KMS-11 (cell line): ENCODE measurements at regions not wholly inside any gene's neighbourhood (a gene's known extent, or its start where the extent isn't known, plus 50 kb on each side); places are given as distances from the start of the nearest gene placed in this dataset.

Source experiments
- H2AFZ ChIP-seq: fragments of 200-600 bp; sonication (generic); 2 replicates; pipeline ENCODE4 v1.6.1; 2016; ENCODE audit warnings: antibody characterized with exemption, mixed run types, low read depth
- H3K27ac ChIP-seq: fragments of 200-600 bp; sonication (generic); 2 replicates; pipeline ENCODE4 v1.6.1; 2016; ENCODE audit warnings: mild to moderate bottlenecking, mixed run types
- H3K27me3 ChIP-seq: fragments of 200-600 bp; sonication (generic); 2 replicates; pipeline ENCODE4 v1.6.1; 2017; ENCODE audit warnings: mild to moderate bottlenecking, low read depth, mixed run types, moderate library complexity; ENCODE audit not compliant: insufficient read depth
- H3K36me3 ChIP-seq: fragments of 200-600 bp; sonication (generic); 2 replicates; pipeline ENCODE4 v1.6.1; 2017; ENCODE audit warnings: mild to moderate bottlenecking, mixed run types; ENCODE audit not compliant: insufficient read depth
- H3K4me1 ChIP-seq: fragments of 200-600 bp; sonication (generic); 2 replicates; pipeline ENCODE4 v1.6.1; 2016; ENCODE audit warnings: mild to moderate bottlenecking, low read depth, mixed run types; ENCODE audit not compliant: poor library complexity, severe bottlenecking
- H3K4me2 ChIP-seq: fragments of 200-600 bp; sonication (generic); 2 replicates; pipeline ENCODE4 v1.7.0; 2016; ENCODE audit warnings: mild to moderate bottlenecking, mixed run types
- H3K4me3 ChIP-seq: fragments of 200-600 bp; sonication (generic); IDR thresholded peaks from 2 replicates; pipeline ENCODE4 v1.6.1; 2017; ENCODE audit warnings: low read depth, low read length, mixed read lengths; ENCODE audit not compliant: insufficient read depth
- H3K79me2 ChIP-seq: fragments of 200-600 bp; sonication (generic); 2 replicates; pipeline ENCODE4 v1.6.1; 2016; ENCODE audit warnings: low read depth, mixed run types; ENCODE audit not compliant: insufficient read depth
- H3K9ac ChIP-seq: fragments of 200-600 bp; sonication (generic); 2 replicates; pipeline ENCODE4 v1.6.1; 2016; ENCODE audit warnings: mild to moderate bottlenecking, mixed run types
- H4K20me1 ChIP-seq: fragments of 200-600 bp; sonication (generic); 2 replicates; pipeline ENCODE4 v1.6.1; 2016; ENCODE audit warnings: mild to moderate bottlenecking, mixed run types; ENCODE audit not compliant: insufficient read depth
- TF ChIP-seq, protein P1 (sequence below): fragments of 200-600 bp; sonication (generic); conservative IDR thresholded peaks from 2 replicates; pipeline ENCODE4 v1.6.1; 2017; ENCODE audit warnings: low read depth, mild to moderate bottlenecking, antibody characterized with exemption, low read length, moderate library complexity, mixed read lengths

GRCh38 chr7:84582747-84583146, 388.2 kb upstream of the SEMA3A start:
- Histone ChIP-seq H3K4me3 (no peak overlapping the region), H3K4me1 (no peaks in the 10 kb centered on the region), H3K36me3 (no peaks in the 10 kb centered on the region), H4K20me1 (no peaks in the 10 kb centered on the region), H3K9ac (no peak overlapping the region), H3K27ac (no peak overlapping the region), H3K4me2 (no peak overlapping the region), H3K27me3 (no peaks in the 10 kb centered on the region), H2AFZ (no peak overlapping the region), H3K79me2 (no peaks in the 10 kb centered on the region)
- TF ChIP-seq, protein P1, sequence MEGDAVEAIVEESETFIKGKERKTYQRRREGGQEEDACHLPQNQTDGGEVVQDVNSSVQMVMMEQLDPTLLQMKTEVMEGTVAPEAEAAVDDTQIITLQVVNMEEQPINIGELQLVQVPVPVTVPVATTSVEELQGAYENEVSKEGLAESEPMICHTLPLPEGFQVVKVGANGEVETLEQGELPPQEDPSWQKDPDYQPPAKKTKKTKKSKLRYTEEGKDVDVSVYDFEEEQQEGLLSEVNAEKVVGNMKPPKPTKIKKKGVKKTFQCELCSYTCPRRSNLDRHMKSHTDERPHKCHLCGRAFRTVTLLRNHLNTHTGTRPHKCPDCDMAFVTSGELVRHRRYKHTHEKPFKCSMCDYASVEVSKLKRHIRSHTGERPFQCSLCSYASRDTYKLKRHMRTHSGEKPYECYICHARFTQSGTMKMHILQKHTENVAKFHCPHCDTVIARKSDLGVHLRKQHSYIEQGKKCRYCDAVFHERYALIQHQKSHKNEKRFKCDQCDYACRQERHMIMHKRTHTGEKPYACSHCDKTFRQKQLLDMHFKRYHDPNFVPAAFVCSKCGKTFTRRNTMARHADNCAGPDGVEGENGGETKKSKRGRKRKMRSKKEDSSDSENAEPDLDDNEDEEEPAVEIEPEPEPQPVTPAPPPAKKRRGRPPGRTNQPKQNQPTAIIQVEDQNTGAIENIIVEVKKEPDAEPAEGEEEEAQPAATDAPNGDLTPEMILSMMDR: no peak

GRCh38 chr7:84578825-84579224, 384.2 kb upstream of the SEMA3A start:
- H3K79me2 ChIP-seq: no peaks in the 10 kb centered on the region
- no peaks in the 10 kb centered on the region for H3K36me3 ChIP-seq
- H3K4me2 ChIP-seq: no peak overlapping the region
- no peaks in the 10 kb centered on the region for H4K20me1 ChIP-seq
- H3K4me3 ChIP-seq: no peak overlapping the region
- H3K9ac ChIP-seq: no peak overlapping the region
- TF ChIP-seq, protein P1: no peak
- H3K27me3 ChIP-seq: no peaks in the 10 kb centered on the region
- no peak overlapping the region for H3K27ac ChIP-seq
- no peak overlapping the region for H2AFZ ChIP-seq
- no peaks in the 10 kb centered on the region for H3K4me1 ChIP-seq

DNA sequence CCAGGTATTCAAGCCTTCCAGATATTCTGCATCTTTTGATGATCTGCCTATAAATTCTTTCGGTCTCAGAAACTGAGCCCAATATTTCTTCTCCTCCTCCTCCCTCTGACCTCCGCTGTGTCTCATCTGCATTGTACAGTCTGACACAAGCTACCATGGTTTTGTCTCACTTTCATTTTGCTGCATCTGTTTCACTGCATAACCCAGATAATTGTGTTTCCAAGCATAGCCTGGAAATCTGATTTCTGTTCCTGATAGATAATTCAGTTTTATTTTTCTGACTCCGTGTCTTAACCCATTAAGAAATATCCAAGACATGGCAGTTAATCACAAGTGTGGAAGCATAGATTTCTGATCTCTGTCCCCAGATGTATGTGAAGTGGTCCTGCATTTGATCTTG, 374.2 kb upstream of the SEMA3A start:
- Histone ChIP-seq H3K79me2 (no peaks in the 10 kb centered on the region), H3K27me3 (no peaks in the 10 kb centered on the region), H2AFZ (no peak overlapping the region), H3K4me3 (no peak overlapping the region), H3K9ac (no peak overlapping the region), H3K4me1 (peaks cover 5% of the 10 kb centered on the region), H3K4me2 (no peak overlapping the region), H3K27ac (no peak overlapping the region), H4K20me1 (no peaks in the 10 kb centered on the region), H3K36me3 (no peaks in the 10 kb centered on the region)
- TF ChIP-seq, protein P1: no peak

GRCh38 chr7:84565345-84566074, 370.9 kb upstream of the SEMA3A start:
- Histone ChIP-seq H3K4me1 (no peaks in the 10 kb centered on the region), H3K4me2 (no peak overlapping the region), H2AFZ (no peak overlapping the region)

More at GRCh38 chr7:84565345-84566074, 370.9 kb upstream of the SEMA3A start:
- no peaks in the 10 kb centered on the region for H3K79me2 ChIP-seq
- TF ChIP-seq, protein P1: no peak
- no peak overlapping the region for H3K4me3 ChIP-seq
- no peaks in the 10 kb centered on the region for H3K36me3 ChIP-seq
- no peaks in the 10 kb centered on the region for H3K27me3 ChIP-seq
- no peak overlapping the region for H3K27ac ChIP-seq
- H4K20me1 ChIP-seq: no peaks in the 10 kb centered on the region
- H3K9ac ChIP-seq: no peak overlapping the region
